ENCODE measurements at regions not wholly inside any gene's neighbourhood (a gene's known extent, or its start where the extent isn't known, plus 50 kb on each side); places are given as distances from the start of the nearest gene placed in this dataset.

DNA sequence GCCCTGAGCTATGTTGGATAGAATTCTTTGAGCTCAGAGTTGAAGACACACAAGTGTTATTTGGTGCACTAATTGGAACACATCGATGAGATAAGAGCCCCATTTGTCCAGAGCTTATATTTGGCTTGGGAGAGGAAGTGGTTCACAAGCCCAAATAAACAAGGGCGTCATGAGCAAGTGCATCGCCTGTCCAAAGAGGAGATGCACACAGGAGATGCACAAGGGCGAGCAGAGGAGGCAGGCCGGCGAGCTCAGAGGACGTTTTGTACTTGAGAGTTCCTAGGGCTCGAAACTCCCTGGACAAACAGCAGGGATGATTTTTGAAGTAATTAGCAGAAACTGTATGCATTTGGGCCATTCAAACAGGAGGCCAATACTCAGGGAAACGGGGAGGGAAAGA, 212.8 kb upstream of the IRX1 start:
- no peak for DNase-seq
- intact Hi-C loops (cut with DNase I): no loop called here
- Histone ChIP-seq H3K27ac (no peak overlapping the region), H3K9me3 (no peaks in the 10 kb centered on the region), H3K36me3 (replicated peaks in 1 of 2; ENCODE audit: insufficient read depth in 1 of 2, low read depth in 2 of 2) (no peaks in the 10 kb centered on the region), H3K4me3 (no peak overlapping the region), H3K4me1 (no peaks in the 10 kb centered on the region), H3K27me3 (no peaks in the 10 kb centered on the region)
- WGBS, 2 donors: 71 to 81% methylated on average over 9 of the region's 9 CpGs
- TF ChIP-seq, protein P1, sequence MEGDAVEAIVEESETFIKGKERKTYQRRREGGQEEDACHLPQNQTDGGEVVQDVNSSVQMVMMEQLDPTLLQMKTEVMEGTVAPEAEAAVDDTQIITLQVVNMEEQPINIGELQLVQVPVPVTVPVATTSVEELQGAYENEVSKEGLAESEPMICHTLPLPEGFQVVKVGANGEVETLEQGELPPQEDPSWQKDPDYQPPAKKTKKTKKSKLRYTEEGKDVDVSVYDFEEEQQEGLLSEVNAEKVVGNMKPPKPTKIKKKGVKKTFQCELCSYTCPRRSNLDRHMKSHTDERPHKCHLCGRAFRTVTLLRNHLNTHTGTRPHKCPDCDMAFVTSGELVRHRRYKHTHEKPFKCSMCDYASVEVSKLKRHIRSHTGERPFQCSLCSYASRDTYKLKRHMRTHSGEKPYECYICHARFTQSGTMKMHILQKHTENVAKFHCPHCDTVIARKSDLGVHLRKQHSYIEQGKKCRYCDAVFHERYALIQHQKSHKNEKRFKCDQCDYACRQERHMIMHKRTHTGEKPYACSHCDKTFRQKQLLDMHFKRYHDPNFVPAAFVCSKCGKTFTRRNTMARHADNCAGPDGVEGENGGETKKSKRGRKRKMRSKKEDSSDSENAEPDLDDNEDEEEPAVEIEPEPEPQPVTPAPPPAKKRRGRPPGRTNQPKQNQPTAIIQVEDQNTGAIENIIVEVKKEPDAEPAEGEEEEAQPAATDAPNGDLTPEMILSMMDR (IDR thresholded peaks at IDR 0.05): no peak
- TF ChIP-seq POLR2A (IDR thresholded peaks at IDR 0.05): no peak
- no peak for ATAC-seq

DNA sequence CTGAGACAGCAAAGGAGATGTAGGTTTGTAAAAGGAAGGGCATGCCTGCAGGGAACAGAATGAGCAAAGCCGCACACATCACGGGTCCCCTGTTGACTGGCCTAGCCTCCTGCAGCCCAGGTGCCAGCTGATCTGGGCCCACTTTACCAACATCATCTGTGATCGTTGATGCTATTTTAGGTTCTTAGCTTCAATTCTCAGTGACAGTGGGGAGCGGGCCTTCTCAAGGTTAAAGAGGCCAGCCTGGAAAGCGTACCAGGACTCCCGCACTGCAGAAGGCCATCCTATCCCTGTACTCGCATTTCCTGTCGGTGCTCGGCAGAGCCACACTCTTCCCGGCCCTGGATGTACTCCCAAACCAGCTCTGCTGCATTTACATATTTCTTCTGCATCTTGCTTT, 213.5 kb upstream of the IRX1 start:
- H3K27ac ChIP-seq: no peak overlapping the region
- H3K9me3 ChIP-seq: no peaks in the 10 kb centered on the region
- DNase-seq (no peak), ATAC-seq (no peak)
- TF ChIP-seq, protein P1 (IDR thresholded peaks at IDR 0.05): no peak
- TF ChIP-seq POLR2A (IDR thresholded peaks at IDR 0.05): no peak
- no peaks in the 10 kb centered on the region for H3K27me3 ChIP-seq
- H3K4me3 ChIP-seq: no peak overlapping the region
- H3K4me1 ChIP-seq: no peaks in the 10 kb centered on the region
- 74 to 87% methylated on average over 10 of the region's 10 CpGs for WGBS, 2 donors
- intact Hi-C loops (cut with DNase I): no loop called here
- no peaks in the 10 kb centered on the region for H3K36me3 ChIP-seq (replicated peaks in 1 of 2; ENCODE audit: insufficient read depth in 1 of 2, low read depth in 2 of 2)

DNA sequence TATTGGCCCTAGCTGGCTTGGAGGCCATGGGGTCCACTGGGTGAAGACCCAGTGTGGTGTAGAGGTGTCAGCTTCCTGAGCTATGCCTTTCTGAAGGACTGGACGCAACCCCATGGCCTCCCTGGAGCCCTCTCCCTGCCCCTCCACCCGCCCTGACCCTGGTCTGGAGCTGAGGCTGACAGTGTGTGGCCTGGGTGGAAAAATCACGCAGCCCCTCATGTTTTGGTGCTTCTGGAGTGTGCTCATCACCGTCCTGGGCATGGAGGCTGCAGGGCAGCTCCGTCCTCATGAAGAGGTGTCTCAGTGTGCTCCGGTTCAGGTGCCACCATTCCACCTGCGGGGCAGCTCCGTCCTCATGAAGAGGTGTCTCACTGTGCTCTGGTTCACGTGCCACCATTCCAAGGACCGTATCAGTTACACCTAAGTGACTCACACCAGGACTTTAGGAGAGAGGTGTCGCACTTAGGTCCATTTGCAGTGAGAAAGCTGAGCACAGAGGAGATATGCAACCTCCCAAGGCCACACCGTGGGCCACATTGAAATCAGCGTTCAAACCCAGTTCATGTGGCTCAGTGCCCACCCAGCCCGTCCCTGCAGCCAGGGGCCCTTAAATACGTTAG, 214.3 kb upstream of the IRX1 start:
- H3K4me3 ChIP-seq: no peak overlapping the region
- DNase-seq: no peak
- intact Hi-C loops (cut with DNase I): no loop called here
- H3K4me1 ChIP-seq: no peaks in the 10 kb centered on the region
- WGBS, 2 donors: 65 to 78% methylated on average over 11 to 14 of the region's 15 CpGs
- no peak for ATAC-seq
- no peak for TF ChIP-seq POLR2A (IDR thresholded peaks at IDR 0.05)
- TF ChIP-seq, protein P1 (IDR thresholded peaks at IDR 0.05): no peak
- H3K36me3 ChIP-seq (replicated peaks in 1 of 2; ENCODE audit: insufficient read depth in 1 of 2, low read depth in 2 of 2): no peaks in the 10 kb centered on the region
- H3K9me3 ChIP-seq: no peaks in the 10 kb centered on the region
- no peak overlapping the region for H3K27ac ChIP-seq
- H3K27me3 ChIP-seq: no peaks in the 10 kb centered on the region

DNA sequence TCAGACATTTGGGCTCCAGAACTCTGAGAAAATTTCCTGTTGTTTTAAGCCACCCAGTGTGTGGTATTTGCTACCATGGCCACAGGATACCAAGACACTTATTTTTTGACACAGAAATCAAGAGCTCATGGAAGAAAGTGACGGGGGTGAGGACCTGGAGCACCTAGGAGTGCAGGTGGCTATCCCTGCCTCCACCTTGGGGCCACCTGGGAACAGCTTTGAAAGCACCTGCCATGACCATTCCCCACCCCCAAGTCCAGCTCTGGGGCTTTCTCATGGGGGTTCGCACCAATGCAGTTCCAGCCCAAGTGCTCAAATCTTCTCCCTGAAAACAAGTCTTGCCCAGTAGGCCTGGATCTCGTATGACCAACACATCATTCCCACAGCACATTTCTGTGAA, 214.9 kb upstream of the IRX1 start:
- intact Hi-C loops (cut with DNase I): no loop called here
- no peaks in the 10 kb centered on the region for H3K4me1 ChIP-seq
- ATAC-seq: no peak
- no peak for DNase-seq
- H3K9me3 ChIP-seq: no peaks in the 10 kb centered on the region
- WGBS, 2 donors: 66 to 80% methylated on average over 3 of the region's 3 CpGs
- no peaks in the 10 kb centered on the region for H3K27me3 ChIP-seq
- no peak overlapping the region for H3K27ac ChIP-seq
- H3K4me3 ChIP-seq: no peak overlapping the region
- H3K36me3 ChIP-seq (replicated peaks in 1 of 2; ENCODE audit: insufficient read depth in 1 of 2, low read depth in 2 of 2): no peaks in the 10 kb centered on the region
- TF ChIP-seq, protein P1 (IDR thresholded peaks at IDR 0.05): no peak
- no peak for TF ChIP-seq POLR2A (IDR thresholded peaks at IDR 0.05)

DNA sequence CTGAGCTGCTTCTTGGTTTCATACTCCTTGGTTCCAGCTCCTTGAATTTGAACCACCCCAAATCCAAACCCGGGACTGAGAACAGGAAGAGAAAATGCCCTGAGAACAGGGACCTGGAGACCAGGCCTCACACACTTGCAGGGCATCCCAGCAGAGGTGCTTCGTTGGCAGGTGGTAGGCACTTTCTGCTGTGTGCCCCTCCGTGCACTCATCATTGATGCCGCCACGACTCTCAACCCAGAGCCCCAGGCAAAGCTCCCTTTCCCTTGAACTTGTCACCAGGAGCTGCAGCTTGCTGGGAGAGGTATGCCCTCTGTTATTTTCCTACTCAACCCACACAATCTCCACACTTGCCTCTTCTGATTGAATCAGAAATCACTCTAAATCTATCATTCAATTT, 217.8 kb upstream of the IRX1 start:
- DNase-seq: no peak
- H3K4me1 ChIP-seq: no peaks in the 10 kb centered on the region
- no peak for ATAC-seq
- TF ChIP-seq POLR2A (IDR thresholded peaks at IDR 0.05): no peak
- TF ChIP-seq, protein P1 (IDR thresholded peaks at IDR 0.05): no peak
- H3K27me3 ChIP-seq: no peaks in the 10 kb centered on the region
- H3K9me3 ChIP-seq: peaks cover 0 to 12% (median 0%) of the 10 kb centered on the region in 3 donors
- no peaks in the 10 kb centered on the region for H3K36me3 ChIP-seq (replicated peaks in 1 of 2; ENCODE audit: insufficient read depth in 1 of 2, low read depth in 2 of 2)
- no peak overlapping the region for H3K27ac ChIP-seq
- 79 to 88% methylated on average over 5 of the region's 5 CpGs for WGBS, 2 donors
- intact Hi-C loops (cut with DNase I): no loop called here
- H3K4me3 ChIP-seq: no peak overlapping the region

Data from body of pancreas (tissue), 4 donors.